ELF-1 (cell line): ENCODE measurements at regions not wholly inside any gene's neighbourhood (a gene's known extent, or its start where the extent isn't known, plus 50 kb on each side); places are given as distances from the start of the nearest gene placed in this dataset.

ENCODE experiments used
- DNase-seq: peaks from one replicate; pipeline ENCODE4 v3.0.0-alpha.2; 2016; ENCODE audit warnings: low read depth, low spot score

- no peak for DNase-seq
Observed at GRCh38 chr2:43034921-43035320, 191.5 kb downstream of the ZFP36L2 start.

DNA sequence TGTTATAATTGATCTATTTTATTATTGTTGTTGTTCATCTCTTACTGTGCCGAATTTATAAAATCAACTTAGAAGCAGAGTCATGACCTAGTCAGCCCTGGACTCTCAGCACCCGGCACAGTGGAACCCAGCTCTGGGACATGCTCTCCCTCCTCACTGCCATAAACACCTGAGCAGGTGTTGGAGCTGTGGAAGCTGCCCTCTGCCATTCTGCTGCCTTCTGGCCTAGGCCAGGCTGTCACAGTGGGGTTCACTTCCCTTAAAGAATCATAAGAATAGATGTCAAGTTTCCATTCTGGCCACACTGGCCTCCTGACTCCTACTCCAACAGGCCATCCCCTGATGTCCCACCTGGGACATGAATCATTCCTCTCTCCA lies 192.2 kb downstream of the ZFP36L2 start:
- DNase-seq = no peak

DNA sequence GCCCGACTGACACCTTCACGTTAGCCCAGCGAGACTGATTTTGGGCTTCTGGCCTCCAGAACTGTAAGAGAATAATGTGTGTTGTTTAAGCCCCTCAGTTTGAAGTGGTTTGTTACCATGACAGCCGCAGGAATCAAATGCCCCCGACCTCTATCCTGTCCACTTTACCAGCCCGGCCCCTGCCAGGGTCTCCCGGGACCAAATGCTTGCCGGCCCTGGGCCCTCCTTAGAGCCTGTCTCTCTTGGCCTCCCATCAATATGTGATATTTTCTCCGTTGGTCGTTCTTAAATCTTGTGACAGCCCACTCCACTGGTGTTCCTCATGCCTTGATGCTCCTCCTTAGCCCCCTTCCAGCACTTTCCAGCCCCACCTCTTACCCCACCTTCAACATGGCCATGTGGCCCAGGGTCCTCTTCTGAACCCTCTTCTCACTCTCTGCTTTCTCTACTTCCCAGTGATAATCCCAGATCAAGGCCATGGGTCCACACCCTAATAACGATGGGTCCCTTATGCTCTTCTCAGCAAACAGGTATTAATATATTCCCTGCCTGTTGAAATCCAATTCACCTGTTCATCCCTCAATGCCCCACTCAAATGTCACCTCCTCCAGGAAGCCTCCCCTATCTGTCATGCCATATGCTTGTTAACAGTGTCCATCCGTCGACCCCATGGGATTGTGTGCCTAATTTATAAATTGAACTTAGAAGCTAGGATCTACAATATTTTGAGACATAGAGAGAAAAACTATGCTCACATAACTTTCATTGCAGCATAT lies 192.8 kb downstream of the ZFP36L2 start:
- no peak for DNase-seq

DNA sequence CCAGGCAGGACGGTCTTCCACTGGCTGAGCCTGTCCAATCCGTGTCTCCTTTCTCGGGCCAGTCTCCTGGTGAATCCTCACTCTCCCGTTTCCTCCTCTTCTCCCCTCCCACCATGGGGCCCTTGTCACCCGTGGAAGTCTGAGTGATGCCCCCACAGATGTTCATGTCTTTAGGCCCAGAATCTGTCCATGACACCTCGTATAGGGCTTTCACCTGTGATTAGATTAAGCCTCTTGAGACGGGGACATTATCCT lies 193.5 kb downstream of the ZFP36L2 start:
- DNase-seq = no peak

DNA sequence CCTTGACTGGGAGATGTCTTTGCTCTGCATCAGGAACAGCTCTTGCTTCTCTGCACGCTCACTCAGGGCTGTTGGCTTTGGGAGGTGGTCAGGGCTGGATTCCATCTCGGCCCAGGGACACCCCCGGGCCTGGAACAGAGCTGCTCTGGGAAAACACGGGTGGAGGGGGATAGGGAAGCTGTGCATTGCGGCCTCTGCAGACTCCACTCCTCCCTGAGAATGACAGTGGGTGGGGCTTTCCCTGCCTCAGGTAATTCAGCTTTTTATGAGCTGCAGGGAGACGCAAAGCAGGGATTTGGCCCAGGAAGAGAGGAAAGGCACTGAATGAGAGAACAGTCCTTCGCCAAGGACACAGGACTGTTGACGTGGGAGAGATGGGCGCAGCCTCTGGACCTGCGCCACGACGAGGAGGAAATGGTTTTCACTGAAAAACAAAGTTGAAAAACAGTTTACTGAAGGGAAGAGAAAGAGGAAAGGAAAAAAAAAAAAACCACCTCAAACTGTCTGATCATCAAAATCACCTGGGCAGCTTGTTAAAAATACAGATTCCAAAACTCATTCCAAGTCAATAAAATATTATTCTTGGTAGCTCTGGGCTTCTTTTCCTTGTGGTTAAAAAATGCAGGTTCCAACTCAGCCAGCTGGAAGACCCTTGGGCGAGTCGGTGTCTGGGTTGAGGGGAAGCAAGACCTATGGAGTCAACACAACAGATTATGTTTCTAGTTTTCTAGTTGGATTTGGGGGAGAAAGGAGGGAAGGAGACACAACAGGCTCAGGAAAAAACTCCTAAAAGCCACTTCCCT lies 194.0 kb downstream of the ZFP36L2 start:
- no peak for DNase-seq

- DNase-seq = no peak
Observed at GRCh38 chr2:43031471-43032212, 194.8 kb downstream of the ZFP36L2 start.

- no peak for DNase-seq
Observed at GRCh38 chr2:43030551-43031307, 195.7 kb downstream of the ZFP36L2 start.

DNA sequence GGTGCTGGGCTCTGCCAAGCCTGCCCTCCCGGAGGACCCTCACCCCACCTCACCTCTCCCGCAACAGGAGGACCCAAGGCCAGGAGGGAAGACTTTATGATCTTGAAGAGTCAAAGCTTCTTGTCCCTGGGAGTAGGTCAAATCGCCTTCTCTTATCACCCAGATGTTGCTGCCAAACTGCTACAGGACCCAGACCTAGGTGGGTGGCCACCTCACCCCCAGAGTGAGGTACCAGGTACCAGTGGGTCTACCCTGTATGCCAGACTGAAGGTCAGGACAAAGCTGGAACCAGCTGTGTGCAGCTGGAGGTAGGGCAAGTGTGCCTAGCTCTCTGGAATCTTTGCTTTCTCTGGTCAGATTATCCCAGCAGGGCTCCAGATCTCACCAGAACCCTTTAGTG lies 197.2 kb downstream of the ZFP36L2 start:
- no peak for DNase-seq

DNA sequence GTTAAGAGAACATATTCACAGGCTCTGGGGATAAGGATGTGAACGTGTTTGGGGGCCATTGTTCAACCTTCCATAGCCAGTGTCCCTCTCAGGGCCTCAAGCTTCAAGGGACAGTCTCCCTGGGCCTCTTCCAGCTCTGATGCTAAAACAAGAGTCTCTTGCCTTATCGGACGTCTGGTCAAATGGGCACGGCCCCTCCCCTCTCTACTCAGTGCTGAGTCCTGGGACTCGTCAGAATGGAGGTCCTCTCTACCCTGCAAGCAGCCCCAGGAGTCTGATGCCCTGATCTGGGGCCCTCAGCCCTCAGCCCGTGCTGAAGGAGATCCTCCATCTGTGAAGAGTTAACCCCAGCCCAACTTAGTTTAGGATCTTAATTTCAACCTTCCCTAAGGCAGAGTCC lies 198.2 kb downstream of the ZFP36L2 start:
- DNase-seq = no peak

DNA sequence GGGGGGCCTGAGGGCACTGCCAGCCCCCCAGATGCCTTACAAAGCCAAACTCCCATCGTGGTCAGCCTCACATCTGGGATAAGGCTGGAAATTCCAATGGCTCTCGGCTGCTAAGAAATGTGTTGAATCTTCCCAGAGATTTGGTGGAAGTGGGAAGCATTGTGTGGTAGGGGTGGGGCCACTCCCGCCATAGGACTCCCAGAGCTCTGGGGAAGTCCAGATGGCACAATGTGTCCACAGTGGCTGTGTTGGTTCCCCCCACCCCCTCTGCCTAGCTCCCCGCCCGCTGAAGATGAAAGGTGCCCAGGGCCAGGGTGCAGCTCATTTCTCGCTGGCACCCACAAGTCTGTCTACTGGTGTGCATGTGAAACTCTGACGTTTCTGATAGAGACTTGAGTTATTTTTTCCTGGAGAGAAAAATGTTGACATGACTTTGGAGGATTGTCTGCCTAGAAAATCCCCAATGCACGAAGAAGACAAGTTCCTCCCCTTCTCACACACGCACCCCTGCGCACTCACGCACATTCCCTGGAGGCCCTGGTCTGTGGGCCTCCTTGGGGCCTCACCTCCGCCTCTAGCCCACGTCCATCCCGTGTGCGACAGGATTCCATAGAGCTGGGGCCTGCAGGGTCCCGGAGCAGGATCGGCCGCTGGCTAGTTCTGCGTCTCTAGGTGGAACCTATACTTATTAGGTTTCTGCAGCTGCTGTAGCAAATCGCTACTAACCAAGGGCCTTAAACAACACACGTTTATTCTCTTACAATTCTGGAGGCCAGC lies 199.1 kb downstream of the ZFP36L2 start:
- no peak for DNase-seq

DNA sequence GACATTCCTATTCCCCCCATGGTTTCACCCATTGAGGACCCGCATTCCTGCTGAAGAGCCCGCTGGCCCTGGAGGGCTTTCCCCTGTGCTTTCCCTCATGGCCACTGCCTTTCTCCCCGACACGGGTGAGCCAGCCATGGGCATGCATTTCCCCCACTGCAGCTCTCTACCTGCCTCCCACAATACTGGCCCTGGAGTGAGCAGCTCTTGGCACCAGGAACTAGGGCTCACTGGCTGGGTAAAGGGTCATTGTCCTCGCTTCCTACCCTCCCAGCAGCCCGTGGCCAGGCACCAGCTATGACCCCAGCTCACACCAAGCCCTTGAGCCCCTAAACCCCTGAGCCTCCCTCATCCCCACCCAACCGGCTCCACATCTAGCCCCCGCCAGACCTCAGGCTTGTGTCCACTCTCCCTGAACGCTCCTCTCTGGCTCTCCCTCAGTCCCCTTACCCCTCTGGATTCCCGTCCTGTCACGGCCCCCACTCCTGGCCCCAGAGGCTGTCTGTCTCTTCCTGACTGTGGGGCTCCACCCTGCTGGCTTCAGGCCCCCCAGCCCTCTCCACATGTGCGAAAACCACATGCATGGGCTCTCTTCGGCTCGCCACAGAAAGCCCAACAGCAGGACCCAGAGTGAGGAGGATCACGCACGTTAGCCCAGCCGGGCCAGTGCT lies 199.8 kb downstream of the ZFP36L2 start:
- DNase-seq = no peak

DNA sequence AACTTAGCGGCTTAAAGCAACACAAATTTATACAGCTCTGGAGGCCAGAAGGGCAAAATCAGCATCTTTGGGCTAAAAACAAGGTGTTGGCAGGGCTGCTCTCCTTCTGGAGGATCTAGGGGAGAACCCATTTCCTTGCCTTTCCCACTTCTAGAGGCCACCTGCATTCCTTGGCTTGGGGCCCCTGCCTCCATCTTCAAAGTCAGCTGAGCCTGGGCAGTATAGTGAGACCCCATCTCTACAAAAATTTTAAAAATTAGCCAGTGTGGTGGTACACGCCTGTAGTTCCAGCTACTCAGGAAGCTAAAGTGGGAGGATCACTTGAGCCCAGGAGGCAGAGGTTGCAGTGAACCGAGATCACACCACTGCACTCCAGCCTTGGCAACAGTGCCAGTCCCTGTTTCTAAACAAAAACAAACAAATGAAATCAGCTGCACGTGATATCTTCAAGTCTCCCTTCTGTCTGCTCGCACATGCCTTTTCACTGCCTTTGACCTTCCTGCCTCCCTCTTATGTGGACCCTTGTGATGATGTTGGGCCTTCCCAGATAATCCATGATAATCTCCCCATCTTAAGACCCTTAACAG lies 200.6 kb downstream of the ZFP36L2 start:
- DNase-seq = no peak

DNA sequence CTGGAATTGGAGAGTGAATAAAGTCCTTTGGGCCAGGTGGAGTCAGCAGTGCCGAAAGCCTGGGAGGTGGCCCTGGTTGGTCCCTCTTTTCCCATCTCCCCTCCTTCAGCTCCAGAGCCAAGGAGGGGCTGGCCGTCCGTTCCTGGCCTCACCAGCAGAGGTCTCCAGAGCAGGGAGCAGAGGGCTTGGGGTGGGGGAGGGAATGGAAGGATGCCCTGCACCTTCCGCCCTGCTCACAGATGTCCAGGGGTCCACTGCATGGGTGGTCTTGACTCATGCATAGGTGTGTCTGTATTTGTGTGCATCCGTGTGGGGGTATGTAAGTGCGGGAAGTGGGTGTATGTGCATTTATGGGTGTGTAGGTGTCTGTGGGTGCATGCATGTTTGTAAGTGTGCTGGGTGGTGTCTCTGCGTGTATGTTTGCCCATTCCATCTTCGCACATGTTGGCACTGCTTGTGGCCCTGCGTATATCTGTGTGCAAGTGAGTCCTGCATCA lies 201.8 kb downstream of the ZFP36L2 start:
- peak; percentile 86 for DNase-seq

DNA sequence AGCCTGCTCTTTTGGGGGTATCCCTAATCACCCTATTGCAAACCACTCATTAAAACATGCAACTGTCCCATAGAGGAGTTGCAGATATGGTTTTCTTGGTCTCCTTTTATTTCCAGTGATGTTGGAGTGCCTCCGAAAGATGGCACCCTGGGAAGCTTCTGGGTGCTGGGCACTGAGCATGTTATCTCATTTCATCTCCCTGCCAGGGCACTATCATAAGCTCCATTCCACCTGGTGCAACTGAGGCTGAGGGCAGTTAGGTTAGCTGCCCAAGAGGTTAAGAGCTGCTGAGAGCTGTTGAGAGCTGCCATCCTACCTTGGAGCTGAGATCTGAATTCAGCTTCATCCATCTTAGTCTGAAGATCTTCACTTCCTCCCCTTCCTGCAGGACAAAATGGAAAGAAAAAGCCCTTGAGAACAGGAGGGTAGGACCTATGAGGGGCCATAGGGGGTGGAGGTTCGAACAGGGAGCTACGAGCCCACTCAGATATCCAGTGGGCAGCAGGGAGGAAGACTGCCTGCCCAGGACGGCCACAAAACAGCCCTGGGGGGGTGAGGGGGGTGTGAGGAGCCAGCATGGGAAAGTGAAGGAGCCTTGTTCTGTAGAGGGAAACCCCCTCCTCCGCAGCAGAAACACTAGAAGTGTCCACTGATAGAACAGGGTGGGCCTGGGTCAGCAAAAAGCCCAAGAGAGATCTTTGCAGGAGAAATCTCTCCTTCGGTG lies 202.5 kb downstream of the ZFP36L2 start:
- DNase-seq = no peak

DNA sequence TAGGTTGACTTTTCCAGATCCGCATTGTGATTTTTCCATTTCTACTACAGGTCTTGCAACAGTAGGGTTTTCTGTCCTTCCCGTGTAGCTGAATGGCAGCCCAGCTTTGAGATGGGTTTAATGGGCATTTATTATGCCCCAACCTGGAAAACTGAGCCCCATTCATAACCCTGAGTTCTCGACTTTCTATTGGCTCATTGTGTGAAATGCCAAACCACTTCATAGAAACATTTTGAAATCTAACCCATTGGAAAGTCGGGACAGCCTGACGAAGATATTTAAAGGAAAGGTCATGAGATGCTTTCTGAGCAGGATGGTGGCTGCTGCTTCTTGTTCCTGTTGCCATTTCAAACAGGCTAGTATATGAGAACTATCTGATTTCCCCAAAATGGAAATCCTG lies 203.5 kb downstream of the ZFP36L2 start:
- DNase-seq = no peak

DNA sequence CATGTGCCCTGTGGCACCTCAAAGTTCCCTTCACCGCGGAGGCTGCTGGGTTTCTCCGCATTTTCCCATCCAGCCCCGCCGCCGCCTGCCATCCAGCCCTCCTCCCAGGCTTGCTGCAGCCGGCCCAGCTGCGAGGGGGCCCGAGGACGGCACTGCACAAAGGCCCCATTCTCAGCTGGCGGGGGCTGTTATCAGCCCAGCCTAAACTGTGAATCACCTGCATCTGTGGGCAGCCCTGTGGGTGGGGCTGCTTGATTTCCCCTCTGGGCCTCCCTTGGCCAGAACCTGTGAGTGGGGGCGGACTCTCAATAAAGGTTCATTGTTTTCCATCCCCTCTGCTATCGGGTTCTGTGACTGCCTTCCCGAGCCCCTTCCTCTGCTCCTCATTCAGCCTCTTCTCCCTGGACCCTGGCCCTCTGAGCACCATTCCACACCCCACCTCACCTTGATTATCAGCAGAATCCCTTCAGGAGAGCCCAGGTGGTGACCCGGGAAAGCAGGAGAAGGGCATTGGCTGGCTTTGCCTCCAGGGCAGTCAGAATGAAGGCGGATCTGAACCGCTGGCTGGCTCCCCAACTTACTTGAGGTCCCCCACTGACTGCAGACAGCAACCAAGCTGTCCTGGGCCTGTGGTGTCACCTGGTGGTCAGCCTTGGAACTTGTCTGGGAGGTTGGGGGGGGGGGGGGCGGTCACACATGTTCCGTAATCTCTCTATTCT lies 204.5 kb downstream of the ZFP36L2 start:
- DNase-seq = peak; percentile 78

- no peak for DNase-seq
Observed at GRCh38 chr2:43020990-43021669, 205.3 kb downstream of the ZFP36L2 start.

GRCh38 chr2:43020296-43020695 lies 206.1 kb downstream of the ZFP36L2 start:
- no peak for DNase-seq
